GM21786 (cell line): ENCODE measurements at regions not wholly inside any gene's neighbourhood (a gene's known extent, or its start where the extent isn't known, plus 50 kb on each side); places are given as distances from the start of the nearest gene placed in this dataset.
"Not testable (repeated sequence)": the region's sequence is repeated elsewhere in the genome, so short reads cannot be mapped to it uniquely, and the experiment has no call there.

Experiments
- ATAC-seq: cut with Tn5 transposase; IDR thresholded peaks from one replicate; pipeline ENCODE4 v1.9.1; 2021; ENCODE audit not compliant: unreplicated experiment

DNA sequence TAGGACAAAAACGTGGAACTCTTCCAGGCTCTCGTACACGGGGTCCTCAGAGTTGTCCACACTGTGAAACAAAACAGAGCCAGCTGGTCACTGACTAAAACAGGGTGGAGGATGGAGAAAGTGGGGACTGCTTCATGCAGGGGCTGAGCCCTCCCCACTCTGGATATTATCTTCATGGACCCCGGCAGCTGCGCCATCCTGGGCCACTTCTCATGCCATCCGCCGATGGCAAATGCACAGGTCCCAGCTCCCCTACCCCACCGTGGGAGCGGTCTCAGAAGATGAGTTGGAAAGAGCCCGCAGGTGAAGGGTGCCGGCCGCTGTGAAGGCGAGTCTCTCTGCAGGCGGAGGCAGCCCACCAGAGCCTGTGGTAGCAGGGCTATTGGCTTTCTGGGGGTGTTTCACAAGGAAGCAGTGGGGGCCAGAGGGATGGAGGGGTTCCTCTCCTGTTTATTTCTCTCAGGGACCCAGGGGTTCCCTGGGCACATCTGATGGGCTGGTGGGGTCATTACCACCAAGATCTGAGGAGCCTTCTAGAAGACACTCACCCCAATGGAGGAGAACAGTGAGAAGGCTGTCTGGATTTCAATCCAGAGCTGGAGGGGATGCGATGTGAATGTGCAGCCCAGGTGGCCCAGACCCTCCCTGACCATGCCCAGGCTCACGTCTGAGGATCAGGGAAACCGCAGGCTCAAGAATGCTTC is 177.3 kb downstream of the KLF13 start:
- ATAC-seq, result no peak

DNA sequence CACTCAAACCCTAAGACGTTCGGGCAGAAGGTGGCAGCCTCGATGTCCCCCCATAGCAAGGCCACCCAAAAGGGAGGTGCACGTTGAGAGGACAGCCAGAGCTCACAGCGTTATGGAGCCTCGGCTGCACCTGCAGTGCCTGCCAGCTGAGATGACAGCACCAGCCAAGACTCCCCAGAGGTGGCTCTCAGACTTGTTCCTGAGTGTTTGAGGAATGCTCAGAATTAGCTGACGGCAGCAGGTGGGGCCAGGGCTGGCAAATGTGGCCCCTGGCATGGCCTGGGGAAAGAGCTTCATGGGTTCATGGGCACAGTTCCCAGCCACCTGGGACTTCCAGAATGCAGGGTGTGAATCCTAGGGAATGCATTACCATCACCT is 177.8 kb downstream of the KLF13 start:
- no peak for ATAC-seq

DNA sequence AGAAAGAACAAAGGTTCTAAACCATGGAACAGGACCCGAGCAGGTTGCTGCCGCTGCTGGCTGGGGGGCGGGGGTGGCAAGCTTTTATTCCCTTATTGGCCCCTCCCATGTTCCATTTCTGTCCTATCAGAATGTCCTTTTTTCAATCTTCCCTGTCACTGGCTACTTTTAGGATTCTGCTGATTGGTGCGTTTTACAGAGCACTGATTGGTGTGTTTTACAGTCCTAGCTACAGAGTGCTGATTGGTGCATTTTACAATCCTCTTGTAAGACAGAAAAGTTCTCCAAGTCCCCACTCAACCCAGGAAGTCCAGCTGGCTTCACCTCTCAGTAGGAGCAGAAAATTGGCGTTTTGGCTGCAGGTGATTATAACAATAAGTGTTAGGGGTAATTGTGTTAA is 180.9 kb downstream of the KLF13 start:
- ATAC-seq, result not testable (repeated sequence)

DNA sequence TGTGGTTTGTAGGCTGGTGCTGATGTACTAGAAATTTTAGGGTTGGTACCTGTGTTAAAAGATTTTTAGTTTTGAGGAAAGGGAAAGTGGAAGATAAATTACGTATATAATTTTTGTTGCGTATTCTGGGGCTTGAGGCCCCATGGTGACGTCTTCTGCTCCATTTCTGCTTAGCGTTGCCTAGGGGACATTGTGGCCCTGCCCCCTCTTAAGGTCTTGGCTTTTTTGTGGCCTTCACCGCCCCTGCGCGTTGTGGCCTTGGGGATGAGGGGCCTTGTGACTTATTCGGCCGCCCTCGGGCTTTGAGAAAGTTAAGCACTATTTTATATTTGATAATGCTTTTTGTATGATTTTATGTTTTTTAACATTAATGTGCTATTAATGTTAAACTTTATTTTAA is 182.0 kb downstream of the KLF13 start:
- ATAC-seq, result no peak

DNA sequence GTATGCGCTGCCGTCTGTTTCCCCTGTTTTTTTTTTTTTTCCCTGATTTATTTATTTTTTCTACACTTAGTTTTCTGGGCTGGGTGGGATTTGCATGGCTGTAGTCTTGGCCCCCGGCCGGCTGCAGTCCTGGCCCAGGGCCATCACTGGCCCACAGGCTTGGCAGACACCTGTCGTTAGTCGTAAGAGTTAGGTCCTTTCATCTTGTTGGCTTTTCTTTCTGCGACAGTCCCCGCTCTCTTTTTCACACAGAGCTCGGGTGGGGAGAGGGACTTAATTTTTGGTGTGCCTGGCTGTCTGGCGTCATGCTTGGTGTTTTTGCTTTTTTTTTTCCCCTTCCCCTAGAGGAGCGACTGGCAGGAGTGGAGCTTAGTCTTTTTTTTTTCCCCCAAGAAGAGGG is 183.4 kb downstream of the KLF13 start:
- no peak for ATAC-seq

DNA sequence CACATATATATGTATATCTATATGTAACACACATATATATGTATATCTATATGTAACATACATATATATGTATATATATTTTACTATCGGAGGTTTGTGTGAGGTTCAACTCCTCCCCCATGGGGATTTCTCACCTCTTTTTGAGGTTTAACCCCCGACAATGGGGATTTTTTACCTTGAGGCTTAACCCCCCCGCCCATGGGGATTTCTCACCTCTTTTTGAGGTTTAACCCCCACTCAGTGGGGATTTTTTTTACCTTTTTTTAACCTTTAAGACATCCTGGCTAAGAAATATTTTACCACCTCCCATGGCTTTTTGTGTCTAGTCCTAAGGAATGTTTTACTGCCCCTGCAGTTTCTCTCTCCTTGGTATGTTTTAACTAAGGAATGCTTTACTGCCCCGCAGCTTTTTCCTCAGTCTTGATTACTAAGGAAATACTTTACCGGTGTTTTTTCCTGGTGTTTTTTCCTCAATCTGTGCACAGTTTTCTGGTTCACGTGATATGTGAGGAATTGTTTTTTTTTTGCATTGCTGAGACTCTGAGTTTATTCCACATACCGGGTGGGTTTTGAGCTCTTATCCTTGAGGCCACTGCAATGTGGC is 185.2 kb downstream of the KLF13 start:
- ATAC-seq, result no peak

DNA sequence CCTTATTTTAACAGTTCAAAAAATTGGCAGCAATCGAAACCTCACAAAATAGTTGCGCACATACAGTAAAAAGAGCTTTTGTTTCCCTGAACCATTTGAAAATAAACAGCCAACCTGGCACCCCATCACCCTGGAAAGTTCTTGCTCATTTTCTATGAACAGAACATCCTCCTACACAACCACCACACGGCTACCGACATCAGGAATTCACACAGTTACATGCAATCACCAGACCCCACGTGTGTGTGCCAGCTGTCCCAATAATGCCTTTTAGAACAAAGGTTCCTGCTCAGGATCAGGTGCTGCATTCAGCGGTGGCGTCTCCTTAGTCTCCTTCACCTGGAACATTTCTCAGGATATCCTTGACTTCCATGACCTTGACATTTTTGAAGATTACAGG is 186.5 kb downstream of the KLF13 start:
- no peak for ATAC-seq

DNA sequence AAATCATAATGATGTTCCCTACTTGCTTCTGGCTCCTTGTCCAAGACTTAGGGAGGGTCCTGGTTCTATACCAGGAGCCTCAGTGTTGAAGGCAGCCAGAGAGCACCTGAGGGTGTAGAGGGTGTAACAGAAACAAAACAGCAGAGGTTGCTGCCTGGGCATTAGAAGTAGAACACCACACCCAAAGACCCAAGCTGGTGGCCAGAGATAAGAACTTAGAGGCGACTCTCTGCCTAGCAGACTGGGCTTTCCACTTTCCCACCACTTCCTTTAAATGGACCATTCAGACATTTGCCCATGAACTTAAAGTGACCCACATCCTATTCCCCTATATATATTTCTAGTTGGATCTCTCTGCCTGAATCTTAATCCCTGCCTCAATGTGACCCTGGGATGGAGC is 189.8 kb downstream of the KLF13 start:
- ATAC-seq, result no peak

DNA sequence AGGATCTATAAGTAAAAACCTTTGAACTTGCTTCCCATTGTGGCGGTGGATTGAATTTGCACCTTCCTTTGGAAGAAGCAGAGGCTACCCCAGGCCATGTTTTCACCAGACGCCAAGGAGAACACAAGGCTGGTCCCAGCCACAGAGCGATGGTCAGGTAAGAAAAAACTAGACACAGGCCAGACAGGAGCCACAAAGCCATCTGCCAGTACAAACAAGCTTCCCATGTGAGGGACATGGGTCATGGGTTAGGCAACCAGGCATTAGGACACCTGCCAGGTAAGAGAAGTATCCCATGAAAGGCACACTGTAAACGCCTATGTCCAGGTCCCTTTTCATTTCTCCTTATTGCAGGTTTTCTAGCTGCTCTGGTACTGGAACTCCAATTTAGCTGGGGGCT is 190.2 kb downstream of the KLF13 start:
- ATAC-seq, result no peak

DNA sequence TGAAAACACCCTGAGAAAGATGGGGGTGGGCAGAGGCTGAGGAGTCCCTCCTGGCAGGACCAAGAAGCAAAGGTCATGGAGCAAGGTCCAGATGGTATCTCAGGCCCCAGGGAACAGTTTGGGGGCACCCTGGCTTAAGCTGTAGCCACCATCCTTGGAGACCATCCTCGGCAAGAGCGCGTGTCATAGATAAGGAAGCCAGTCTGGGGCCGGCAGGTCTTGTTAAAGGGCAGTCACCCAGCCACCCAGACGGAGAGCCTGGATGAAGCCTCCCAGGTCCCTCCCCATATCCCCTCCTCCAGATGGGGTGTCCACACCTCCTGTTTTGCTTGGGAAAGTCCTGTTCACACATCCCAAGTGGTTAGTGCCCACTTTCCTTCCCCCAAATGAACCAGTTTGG is 191.1 kb downstream of the KLF13 start:
- ATAC-seq, result no peak

DNA sequence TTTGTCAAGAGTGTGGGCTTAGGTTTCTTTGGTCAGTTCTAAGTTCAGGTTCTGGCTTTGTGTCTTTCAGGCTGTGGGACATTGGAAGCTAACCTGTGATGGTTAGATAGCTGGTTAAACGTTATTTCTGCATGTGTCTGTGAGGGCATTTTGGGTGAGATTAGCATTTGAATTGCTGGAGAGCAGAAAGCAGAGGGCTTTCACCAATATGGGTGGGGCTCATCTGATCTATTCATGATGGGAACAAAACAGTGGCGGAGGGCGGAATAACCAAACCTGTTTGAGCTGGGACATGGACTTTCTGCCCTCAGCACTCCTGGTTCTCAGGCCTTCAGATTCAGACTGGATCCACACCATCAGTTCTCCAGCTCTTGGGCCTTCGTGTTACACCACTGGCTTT is 195.4 kb downstream of the KLF13 start:
- ATAC-seq, result no peak

DNA sequence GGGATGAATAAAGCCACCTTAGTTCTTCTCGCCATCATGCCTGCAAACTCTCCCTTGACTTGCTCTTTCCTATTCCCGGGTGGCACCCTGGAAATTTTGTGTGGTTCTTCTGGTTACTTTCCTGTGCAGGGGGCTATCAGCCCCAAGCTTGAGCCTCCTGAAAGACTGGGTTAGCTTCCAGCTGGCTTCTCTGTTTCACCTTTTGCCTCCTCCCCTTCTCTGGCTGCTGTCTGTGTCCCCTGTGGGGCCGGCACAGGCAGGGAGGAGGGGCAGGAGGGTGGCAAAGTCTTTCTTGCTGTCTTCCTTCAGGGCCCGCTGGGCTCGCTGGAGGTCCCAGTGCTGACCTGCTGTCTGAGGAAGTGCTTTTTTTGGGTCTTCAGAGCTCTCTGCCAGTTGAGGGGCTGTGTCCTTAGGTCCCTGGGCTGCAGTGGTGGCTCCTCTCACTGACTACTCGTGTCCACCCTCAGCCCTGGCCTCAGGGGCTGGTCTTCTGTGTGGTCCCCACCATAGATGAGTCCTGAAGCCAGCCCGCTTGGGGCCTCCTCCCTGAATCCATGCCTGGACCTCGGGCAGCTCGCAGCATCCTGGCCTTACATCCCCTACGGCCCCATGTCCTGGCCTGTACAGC is 196.5 kb downstream of the KLF13 start:
- ATAC-seq, result no peak

DNA sequence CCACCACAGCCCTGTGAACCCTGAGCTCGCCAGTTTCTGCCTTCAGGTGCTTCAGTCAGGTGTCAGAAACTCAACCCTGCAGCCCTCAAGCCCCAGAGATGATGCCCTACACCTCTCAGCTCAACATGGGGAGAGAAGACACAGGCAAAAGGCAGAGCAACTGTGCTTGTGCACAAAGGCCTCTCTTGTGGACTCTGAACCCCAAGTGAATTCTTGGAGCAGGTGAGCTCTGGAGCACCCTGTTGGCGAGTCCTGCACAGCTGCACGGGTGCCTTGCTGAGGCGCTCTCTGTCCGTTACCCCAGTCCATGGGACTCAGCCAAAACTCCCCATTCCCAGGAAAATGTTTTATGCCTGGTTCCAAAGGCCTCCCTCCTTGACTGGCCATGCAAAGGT is 197.0 kb downstream of the KLF13 start:
- no peak for ATAC-seq

DNA sequence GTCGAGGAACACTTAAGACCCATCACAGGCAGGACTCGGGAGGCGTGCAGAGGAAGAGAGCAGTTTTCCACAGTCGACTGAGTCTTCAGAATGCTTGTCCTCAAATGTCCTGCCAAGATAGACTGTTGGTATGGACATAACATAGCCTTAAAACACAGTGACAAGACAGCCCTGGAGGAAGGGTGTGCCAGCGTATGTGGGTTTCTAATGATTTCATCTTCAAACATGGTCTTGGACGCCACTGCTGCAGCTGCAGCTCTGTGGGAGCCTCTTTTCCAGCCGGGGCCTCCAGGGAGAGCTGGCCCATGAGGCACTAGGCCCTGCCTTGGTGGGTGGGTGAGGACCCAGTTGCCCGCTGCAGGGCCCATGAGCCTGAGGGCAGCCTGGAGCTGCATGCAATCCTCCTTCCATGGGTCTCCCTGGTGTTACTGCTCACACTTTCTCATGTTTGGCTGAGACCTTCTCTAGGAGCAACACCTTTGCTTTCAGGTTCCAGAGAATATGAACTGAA is 198.6 kb downstream of the KLF13 start:
- ATAC-seq, result no peak

DNA sequence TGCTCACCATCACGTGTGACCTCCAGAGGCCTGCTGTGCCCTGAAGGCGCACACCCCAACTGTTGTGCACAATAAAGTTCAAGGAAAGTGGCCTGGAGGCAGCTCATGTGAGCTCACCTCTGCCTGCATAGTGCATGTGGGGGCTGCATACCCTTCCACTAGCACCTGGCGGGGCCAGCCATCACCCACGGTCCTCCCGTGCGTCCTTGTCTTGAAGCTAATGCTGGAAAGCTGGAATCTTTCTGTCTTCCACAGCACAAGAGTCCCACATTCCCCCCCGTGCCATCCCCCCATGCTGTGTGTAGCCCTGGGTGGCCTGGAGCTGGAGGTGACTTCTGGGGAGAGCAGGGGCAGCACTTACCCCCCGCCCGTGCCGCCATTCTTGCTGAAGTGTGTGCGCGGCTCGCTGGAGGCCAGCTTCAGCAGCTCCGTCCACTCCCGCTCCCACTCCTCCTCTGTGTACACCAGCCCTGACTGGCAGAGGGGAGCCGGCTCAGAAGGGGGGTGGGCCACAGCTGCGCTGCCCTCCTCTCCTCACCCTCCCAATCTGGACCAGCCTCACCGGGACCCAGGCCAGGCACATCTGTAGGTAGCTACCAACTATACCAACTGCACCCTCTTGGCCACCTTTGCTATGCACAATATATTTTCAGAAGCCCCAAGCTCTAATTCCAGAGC is 199.5 kb downstream of the KLF13 start:
- no peak for ATAC-seq

DNA sequence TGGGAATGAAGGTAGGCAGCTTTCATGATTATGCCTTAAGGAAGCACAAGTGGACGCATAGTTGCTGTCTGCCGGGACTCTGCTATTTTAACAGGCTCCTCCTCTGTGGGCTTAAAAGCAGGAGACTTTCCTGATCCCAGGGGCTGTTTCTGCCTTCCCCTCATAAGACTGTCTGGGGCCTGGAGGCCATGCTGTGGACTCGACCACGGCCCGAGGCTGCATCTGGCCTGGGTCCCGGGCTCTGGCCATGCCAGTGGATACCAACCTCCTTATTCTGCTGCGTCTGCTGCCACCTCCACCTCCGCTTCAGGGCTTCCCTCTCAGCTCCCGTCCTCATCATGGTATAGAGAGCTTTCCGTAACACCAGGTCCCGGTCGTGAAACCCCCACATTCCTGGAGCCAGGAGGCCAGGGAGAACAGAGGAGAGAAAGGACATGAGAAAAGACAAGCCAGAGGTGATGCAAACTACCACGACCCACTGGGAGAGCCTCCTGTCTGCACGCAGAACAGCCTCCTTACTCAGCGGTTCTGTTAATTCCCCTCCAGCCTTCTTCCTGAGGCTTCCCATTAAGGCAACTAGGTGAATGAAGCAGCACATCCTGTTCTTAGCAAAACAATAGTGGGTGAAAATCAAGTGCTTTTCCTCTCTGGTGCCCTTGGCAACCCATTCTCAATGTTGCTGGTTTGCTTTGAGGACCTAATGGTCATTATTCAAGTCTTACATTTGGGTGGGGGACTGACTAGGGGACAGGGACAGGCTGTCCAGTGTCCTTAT is 200.5 kb downstream of the KLF13 start:
- no peak for ATAC-seq

DNA sequence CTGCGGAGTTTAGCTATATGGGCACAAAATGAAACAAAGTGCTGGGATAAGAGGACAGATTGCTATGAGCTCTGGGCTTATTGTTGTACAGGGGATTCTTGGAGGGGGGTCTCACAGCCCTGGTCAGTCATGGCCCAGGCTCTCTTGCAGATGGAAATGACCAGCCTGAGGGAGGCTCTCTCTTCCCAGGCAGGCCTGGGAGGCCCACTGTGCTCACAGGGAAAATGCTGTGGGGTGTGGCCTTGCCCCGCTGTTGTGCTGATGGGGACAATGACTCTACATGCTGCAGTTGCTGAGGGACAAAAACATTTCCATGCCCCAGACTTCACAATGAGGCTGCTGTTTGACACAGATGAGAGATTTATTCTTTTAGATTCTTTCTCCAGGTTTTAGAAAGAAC is 202.2 kb downstream of the KLF13 start:
- no peak for ATAC-seq

DNA sequence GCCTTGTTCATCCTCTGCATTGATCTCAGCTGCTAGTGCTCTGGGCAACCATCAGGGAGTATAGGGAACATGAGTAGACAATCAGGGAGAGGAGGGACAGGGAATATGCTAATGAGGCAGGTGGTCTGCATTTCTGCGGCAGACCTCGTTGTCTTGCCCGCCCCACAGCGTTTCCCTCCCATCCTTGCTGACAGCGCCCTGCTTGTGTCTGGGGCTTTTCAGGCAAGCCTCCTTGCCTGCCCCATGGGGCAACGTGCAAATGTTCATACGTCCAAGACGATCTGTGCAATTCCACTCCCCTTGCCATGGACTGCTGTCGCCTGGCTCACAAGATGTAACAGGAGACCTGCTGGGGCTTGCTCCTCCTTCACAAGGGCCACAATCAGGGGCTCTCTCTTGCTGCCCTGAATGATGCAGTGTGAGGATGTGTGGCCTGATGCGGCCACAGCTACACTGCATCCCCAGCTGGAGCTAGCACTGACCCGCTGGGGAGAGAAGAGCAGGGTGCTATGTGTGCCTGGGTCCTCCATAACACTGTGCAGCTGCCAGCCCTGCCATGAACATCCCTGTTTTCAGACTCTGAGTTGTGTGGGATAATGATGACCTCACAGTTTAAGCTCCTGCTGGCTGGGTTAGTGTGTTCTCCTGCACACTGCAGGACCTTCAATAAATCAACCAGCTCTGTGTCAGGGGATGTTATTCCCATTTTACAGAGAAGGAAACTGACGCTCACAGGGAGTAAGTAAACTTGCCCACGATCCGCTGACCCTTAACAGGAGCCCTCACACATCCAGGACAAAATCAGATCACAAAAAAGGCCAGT is 211.3 kb downstream of the KLF13 start:
- no peak for ATAC-seq

DNA sequence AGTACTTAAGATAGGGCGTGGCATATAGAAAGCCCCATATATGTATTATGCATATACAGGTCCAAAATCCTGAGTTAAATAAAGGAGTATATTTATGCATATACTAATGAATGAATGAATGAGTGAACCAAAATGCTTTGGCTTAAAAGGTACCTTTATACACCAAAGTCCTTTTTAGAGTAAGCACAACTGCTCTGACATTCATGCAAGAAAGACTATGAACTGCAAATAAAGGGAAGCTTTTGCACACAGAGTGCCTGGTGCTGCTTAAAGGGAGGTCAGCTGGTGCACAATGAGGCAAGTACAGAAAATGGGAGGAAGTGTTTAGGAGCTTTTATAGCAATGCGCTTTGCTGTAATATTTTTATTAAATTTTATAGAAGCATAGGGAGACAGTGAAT is 214.0 kb downstream of the KLF13 start:
- ATAC-seq, result no peak

DNA sequence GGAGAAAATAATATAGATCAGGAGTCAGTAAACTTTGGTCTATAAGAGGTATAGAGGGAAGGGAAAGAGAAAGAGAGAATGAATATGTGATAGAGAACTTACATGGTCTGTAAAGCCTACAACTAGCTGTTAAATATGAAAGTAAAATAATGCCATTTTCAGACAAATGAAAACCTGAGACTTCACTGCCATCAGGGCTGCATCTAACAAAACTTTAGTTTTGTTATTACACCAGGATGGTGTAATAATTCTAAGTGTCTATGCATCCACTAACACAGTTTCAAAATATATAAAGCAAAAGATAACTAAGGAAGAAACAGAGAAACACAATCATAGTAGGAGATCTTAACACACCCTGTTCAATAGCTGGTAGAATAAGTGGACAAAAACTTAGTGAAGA is 217.7 kb downstream of the KLF13 start:
- ATAC-seq, result no peak
